Erythroblast (primary cell): ENCODE measurements at regions not wholly inside any gene's neighbourhood (a gene's known extent, or its start where the extent isn't known, plus 50 kb on each side); places are given as distances from the start of the nearest gene placed in this dataset.

ENCODE experiments used
- DNase-seq, 2 experiments: peaks; one replicate each; lab custom pipeline; 2025; lab: John Stamatoyannopoulos, UW
- GATA1 ChIP-seq: IDR thresholded peaks from 2 replicates; pipeline ENCODE4 v1.6.1; 2011; ENCODE audit warnings: low read depth, mild to moderate bottlenecking, control low read depth, low read length, moderate library complexity
- POLR2A ChIP-seq: IDR thresholded peaks from 2 replicates; pipeline ENCODE4 v1.6.1; 2011; ENCODE audit warnings: mild to moderate bottlenecking, low read length

DNA sequence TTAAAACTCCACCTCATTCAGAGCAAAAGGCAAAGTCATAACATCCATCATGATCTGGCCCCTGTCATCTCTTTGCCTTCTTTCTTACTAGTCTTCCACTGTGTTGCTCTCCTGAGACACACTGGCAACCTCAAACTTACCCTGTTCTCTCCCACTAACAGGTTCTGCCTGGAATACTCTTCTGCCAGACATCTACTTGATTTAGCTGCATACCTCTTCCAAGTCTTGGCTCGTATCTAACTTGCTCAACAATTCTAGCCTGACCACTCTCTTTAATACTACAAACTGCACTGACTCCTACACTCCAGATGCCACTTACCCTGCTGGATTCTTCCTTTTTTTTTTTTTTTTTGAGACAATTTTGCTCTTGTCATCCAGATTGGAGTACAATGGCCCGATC is 167.0 kb upstream of the MTPN start:
- no peak for DNase-seq
- TF ChIP-seq POLR2A = no peak
- TF ChIP-seq GATA1 = no peak

DNA sequence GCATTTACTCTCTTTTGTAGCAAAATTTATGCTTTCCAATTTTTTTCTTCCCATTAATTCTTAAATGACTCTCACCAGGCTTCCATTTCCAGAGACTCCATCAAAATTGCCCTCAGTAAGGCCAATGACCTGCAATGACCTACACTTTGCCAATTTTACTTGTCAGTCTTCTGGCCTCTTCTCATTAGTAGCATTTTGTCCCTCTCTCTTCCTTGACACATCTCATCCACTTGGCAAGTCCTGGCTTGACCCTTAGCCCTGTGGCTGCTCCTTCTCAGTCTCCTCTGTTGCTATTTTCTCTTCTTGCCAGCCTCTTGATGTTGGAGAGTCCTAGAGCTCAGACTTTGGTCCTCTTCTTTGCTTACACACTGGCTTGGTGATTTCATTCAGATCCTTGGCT is 166.1 kb upstream of the MTPN start:
- DNase-seq = no peak
- TF ChIP-seq GATA1 = no peak
- no peak for TF ChIP-seq POLR2A

DNA sequence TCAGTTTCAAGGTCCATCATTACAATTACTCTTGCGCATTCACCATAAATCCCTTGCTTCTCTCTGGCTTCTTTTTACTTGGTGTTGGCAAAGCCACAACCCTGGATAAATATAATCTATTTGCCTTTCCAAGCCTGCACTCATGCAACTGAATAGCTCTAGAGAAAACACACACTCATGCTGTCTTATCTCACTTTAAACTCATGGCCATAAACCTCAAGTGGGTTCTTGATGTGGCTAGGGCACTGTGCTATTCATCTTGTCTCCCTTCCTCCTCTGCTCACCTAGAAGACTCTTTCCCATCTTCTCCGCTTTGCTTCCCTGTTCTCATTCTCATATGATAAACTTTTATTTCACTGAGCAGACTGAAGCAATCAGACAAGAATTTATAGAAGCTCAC is 165.4 kb upstream of the MTPN start:
- TF ChIP-seq GATA1 = no peak
- TF ChIP-seq POLR2A = no peak
- DNase-seq = no peak

- TF ChIP-seq GATA1 = no peak
- TF ChIP-seq POLR2A = no peak
- DNase-seq = no peak
Observed at GRCh38 chr7:136140469-136140868, 163.3 kb upstream of the MTPN start.

- no peak for TF ChIP-seq POLR2A
- no peak for TF ChIP-seq GATA1
Observed at GRCh38 chr7:136139417-136139816, 162.3 kb upstream of the MTPN start.

DNA sequence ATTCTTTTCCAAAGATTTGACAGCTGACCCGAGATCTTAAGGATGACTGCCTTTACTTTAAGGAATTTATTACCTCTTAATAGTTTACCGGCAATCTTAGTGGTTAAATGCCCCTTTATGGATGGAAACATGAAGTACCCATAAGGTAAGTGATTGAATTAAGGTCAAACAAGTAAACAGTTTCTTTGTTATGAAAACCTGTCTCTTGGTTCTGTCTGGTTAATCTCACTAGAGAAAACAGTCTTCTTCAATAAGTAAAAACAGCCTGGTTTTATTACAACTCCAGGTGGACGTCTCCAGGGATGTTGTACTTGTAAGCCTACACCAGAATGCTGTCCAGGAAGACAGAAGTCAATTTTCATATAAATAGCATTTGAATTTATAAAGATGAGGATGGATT is 161.8 kb upstream of the MTPN start:
- DNase-seq = no peak
- TF ChIP-seq GATA1 = no peak
- no peak for TF ChIP-seq POLR2A

More at GRCh38 chr7:136139417-136139816, 162.3 kb upstream of the MTPN start:
- no peak for DNase-seq

DNA sequence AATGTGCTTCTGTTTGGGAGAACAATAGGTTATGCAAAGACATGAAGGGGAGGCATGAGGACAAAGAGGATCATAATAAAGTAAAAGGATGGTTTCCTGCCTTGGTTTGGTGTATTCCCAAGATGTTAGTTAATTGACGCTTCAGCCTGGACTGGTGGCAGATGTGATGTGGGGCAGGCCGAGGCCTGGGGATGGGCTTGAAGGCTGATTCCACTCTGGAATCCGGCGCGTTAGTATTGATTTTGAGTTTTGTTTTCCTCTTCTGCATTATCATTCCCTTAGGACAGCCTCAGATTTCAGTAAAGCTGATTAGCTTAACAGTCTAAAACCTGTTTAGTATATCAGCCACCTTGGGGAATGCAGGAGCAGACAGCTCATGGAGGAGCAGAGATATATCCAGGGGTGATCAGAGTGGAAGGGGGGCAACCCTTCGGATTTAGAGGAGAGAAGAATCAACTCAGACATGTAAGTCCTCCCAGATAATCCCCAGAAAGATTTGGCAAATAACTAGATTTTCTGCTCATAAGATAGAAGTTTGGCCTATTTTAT is 159.8 kb upstream of the MTPN start:
- TF ChIP-seq POLR2A = no peak
- TF ChIP-seq GATA1 = no peak
- DNase-seq = no peak

DNA sequence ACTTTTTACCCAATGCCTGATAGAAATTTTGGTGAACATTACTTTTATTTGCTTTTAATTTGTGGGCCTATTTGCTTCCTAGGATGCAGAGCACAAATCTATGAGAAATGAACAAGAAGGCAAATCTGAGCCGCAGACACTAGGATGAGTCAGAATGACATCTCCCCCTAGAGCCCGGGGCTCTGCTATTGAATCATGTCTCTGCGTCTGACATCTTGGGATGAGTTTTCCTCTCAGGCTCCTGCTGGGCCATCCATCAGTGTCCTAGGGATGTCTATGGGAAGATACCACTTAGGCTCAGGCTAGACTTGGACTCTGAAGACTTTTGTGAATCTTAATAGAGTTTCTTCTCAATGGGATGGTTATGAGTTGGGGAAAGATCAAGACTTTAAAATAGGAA is 157.3 kb upstream of the MTPN start:
- no peak for DNase-seq
- no peak for TF ChIP-seq POLR2A
- TF ChIP-seq GATA1 = no peak

DNA sequence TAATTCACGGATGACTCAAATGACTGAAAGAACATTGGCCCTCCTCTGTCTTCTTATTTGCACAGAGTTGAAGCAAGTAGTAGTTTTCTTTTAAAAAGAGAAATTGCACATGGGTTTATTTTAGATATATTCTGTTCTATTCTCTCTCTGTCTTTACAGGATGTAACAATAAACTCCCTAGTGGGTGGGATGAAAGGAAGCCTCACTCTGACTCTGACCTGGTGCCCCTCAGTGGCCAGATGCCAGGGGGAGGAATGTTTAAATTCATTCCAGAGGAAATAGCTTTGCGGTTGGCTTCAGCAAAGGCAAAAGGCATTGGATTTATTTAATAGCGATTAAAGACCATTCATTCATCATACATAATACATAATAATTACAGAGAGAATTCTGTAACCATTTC is 156.4 kb upstream of the MTPN start:
- TF ChIP-seq GATA1 (no peak), POLR2A (no peak)
- DNase-seq = no peak

GRCh38 chr7:136131304-136131630 is 154.1 kb upstream of the MTPN start:
- TF ChIP-seq POLR2A = no peak
- TF ChIP-seq GATA1 = no peak
- DNase-seq = no peak

- TF ChIP-seq POLR2A (no peak), GATA1 (no peak)
- no peak for DNase-seq
Observed at GRCh38 chr7:136130511-136131303, 153.5 kb upstream of the MTPN start.

GRCh38 chr7:136128050-136128449 is 150.9 kb upstream of the MTPN start:
- TF ChIP-seq GATA1 (no peak), POLR2A (no peak)

DNA sequence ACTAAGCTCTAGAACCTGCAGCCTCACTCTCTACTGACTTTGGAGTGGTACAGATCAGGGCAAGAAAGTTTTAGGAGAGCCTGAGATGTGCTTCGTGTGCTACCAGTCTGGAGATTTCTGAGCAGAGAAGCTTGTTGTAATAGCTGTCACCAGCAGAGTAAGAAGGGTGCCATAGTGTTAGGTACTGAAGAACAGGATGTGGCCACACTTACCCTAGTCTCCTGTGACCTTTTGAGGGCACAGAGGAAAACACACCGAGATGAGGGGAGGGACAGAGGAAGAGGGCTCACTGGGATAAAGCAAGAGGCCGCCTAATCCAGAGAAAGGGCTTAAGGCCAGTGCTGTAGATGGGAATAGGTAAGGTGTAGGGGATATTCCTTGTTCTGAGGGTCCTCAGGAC is 146.2 kb upstream of the MTPN start:
- no peak for DNase-seq
- TF ChIP-seq GATA1 = no peak
- TF ChIP-seq POLR2A = no peak

More at GRCh38 chr7:136128050-136128449, 150.9 kb upstream of the MTPN start:
- DNase-seq = no peak

DNA sequence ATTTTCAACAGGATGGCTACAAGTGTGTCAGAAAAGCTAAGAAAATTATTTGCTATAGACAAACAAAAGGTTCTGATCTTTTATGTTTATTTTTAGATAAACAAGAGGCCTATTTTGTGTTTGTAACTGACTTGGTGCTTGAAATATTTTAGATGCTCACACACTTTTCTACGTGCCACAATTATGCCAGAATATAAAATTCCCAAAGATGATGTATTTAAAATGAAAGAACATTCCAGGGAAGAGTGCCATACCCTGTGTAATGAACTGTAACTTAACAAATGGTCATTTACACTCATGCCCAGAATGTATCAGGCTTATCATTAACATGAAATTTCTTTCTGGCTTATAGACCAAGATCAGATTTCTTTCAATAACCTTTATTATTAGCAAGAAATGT is 144.9 kb upstream of the MTPN start:
- TF ChIP-seq GATA1 (no peak), POLR2A (no peak)
- DNase-seq = no peak

- no peak for DNase-seq
Observed at GRCh38 chr7:136117539-136117938, 140.4 kb upstream of the MTPN start.

More at GRCh38 chr7:136117539-136117938, 140.4 kb upstream of the MTPN start:
- TF ChIP-seq GATA1 (no peak), POLR2A (no peak)
